T-cell (primary cell): ENCODE measurements at regions not wholly inside any gene's neighbourhood (a gene's known extent, or its start where the extent isn't known, plus 50 kb on each side); places are given as distances from the start of the nearest gene placed in this dataset.

Experiments used
- ATAC-seq, 4 experiments: fragments of 200-7000 bp in 3 of 4; fragments of 150-1000 bp in 1 of 4; cut with Tn5 transposase; replicated peaks in 1 of 4; 1 replicate in 3 of 4; 2 replicates in 1 of 4; pipeline ENCODE4 v1.10.0; 2021; ENCODE audit warnings: moderate library complexity in 3 of 4, mild to moderate bottlenecking in 2 of 4, moderate number of reproducible peaks in 1 of 4
- CTCF ChIA-PET, 2 donors: fragments of 300-600 bp; sonication (Branson Sonifier 250); formaldehyde crosslinking; loops; one replicate each; lab custom pipeline; 2022; ENCODE audit warnings: antibody characterized with exemption in 2 of 2; lab: Charles Lee
- POLR2A ChIA-PET, 2 donors: fragments of 300-600 bp; sonication (Branson Sonifier 250); formaldehyde crosslinking; loops; one replicate each; lab custom pipeline; 2022; ENCODE audit warnings: antibody characterized with exemption in 2 of 2; lab: Charles Lee
- DNase-seq, 35 experiments: peaks; one replicate each; pipeline versions ENCODE4 v3.0.0 to v3.0.0-alpha.2; 2013 to 2023
- H3K27ac ChIP-seq: one replicate; pipeline ENCODE4 v1.5.1; 2013; ENCODE audit warnings: low read length
- H3K27me3 ChIP-seq, 2 experiments: replicated peaks in 1 of 2; 1 replicate in 1 of 2; 2 replicates in 1 of 2; pipeline versions ENCODE4 v1.6.1 to v1.7.0; 2013; ENCODE audit warnings: low read length in 1 of 2, mixed read lengths in 1 of 2; ENCODE audit not compliant: control insufficient read depth in 2 of 2, insufficient read depth in 2 of 2; ENCODE audit errors: extremely low read depth in 1 of 2
- H3K36me3 ChIP-seq, 2 donors: 1 replicate in 1 of 2; 2 replicates in 1 of 2; pipeline versions ENCODE4 v1.6.1 to v1.7.0; 2013; ENCODE audit warnings: low read length in 1 of 2; ENCODE audit not compliant: control insufficient read depth in 2 of 2, insufficient read depth in 1 of 2; ENCODE audit errors: extremely low read depth in 1 of 2
- H3K4me1 ChIP-seq, 2 experiments: 1 replicate in 1 of 2; 2 replicates in 1 of 2; pipeline versions ENCODE4 v1.6.1 to v1.7.0; 2013; ENCODE audit warnings: low read length in 2 of 2, mixed read lengths in 1 of 2; ENCODE audit not compliant: insufficient read depth in 2 of 2, control insufficient read depth in 1 of 2; ENCODE audit errors: extremely low read depth in 1 of 2
- H3K4me3 ChIP-seq, 2 donors: 1 replicate in 1 of 2; 2 replicates in 1 of 2; pipeline versions ENCODE4 v1.5.1 to v1.7.0; 2013; ENCODE audit warnings: mild to moderate bottlenecking in 2 of 2, low read length in 1 of 2, moderate library complexity in 1 of 2; ENCODE audit not compliant: control insufficient read depth in 1 of 2; ENCODE audit errors: extremely low read depth in 1 of 2
- H3K9me3 ChIP-seq: 2 replicates; pipeline ENCODE4 v1.7.0; 2013
- H3K27ac Mint-ChIP-seq, 2 donors: one replicate each; pipeline ENCODE4 v1.8.0; 2020 to 2021; ENCODE audit warnings: mild to moderate bottlenecking in 2 of 2, mixed read lengths in 2 of 2
- H3K27me3 Mint-ChIP-seq, 2 donors: one replicate each; pipeline ENCODE4 v1.8.0; 2021 to 2022; ENCODE audit warnings: mixed read lengths in 2 of 2
- H3K36me3 Mint-ChIP-seq: one replicate; pipeline ENCODE4 v1.8.0; 2021; ENCODE audit warnings: mixed read lengths
- H3K4me1 Mint-ChIP-seq, 3 donors: one replicate each; pipeline ENCODE4 v1.8.0; 2020 to 2022; ENCODE audit warnings: mixed read lengths in 3 of 3, mild to moderate bottlenecking in 1 of 3
- H3K4me3 Mint-ChIP-seq, 3 donors: one replicate each; pipeline ENCODE4 v1.8.0; 2020 to 2022; ENCODE audit warnings: mild to moderate bottlenecking in 3 of 3, mixed read lengths in 3 of 3, moderate library complexity in 3 of 3
- H3K9me3 Mint-ChIP-seq, 3 donors: one replicate each; pipeline ENCODE4 v1.8.0; 2020 to 2022; ENCODE audit warnings: mixed read lengths in 3 of 3
- WGBS: methylation state at CpG from one replicate; pipeline ENCODE4 v1.1.5; 2013; ENCODE audit warnings: missing lambda C conversion rate; ENCODE audit not compliant: insufficient coverage; 5-methylcytosine and 5-hydroxymethylcytosine counted together

GRCh38 chr4:18536428-18536827, 514.9 kb upstream of the LCORL start:
- ATAC-seq (no peak), DNase-seq (no peak)
- peaks cover 4 to 10% of the 10 kb centered on the region in 2 donors for H3K27me3 Mint-ChIP-seq
- H3K27me3 ChIP-seq: no peaks in the 10 kb centered on the region
- CTCF ChIA-PET: no interaction called here
- peaks cover 0 to 6% (median 0%) of the 10 kb centered on the region in 3 donors for H3K9me3 Mint-ChIP-seq
- POLR2A ChIA-PET: no interaction called here
- no peaks in the 10 kb centered on the region for H3K4me1 Mint-ChIP-seq
- H3K9me3 ChIP-seq: no peaks in the 10 kb centered on the region
- no peak overlapping the region for H3K27ac ChIP-seq
- no peaks in the 10 kb centered on the region for H3K4me1 ChIP-seq
- H3K4me3 Mint-ChIP-seq: no peak overlapping the region
- H3K36me3 ChIP-seq: no peaks in the 10 kb centered on the region
- no peak overlapping the region for H3K4me3 ChIP-seq
- no peaks in the 10 kb centered on the region for H3K36me3 Mint-ChIP-seq
- H3K27ac Mint-ChIP-seq: no peak overlapping the region
- WGBS: 63% methylated on average over 2 of the region's 2 CpGs

- no peaks in the 10 kb centered on the region for H3K4me1 Mint-ChIP-seq
These were observed 514.4 kb upstream of the LCORL start for GRCh38 chr4:18535948-18536347.

GRCh38 chr4:18533262-18533775, 511.8 kb upstream of the LCORL start:
- ChIA-PET CTCF (interaction anchor here in 1 of 2 donors (0.5 kb wide), 1 partner anchor 9 kb away, joined by 4 read pairs; no protein-coding TSS in a partner anchor), POLR2A (no interaction called here)
- ATAC-seq: no peak
- H3K27me3 ChIP-seq: no peaks in the 10 kb centered on the region
- no peak overlapping the region for H3K27ac Mint-ChIP-seq
- no peak overlapping the region for H3K27ac ChIP-seq
- WGBS: 23% methylated on average over 2 of the region's 3 CpGs
- no peak overlapping the region for H3K4me3 Mint-ChIP-seq
- H3K36me3 ChIP-seq: no peaks in the 10 kb centered on the region
- H3K4me1 ChIP-seq: no peaks in the 10 kb centered on the region
- H3K4me1 Mint-ChIP-seq: no peaks in the 10 kb centered on the region
- no peak overlapping the region for H3K4me3 ChIP-seq
- peaks cover 4 to 11% of the 10 kb centered on the region in 2 donors for H3K27me3 Mint-ChIP-seq
- peaks cover 0 to 6% (median 0%) of the 10 kb centered on the region in 3 donors for H3K9me3 Mint-ChIP-seq
- no peaks in the 10 kb centered on the region for H3K36me3 Mint-ChIP-seq
- no peaks in the 10 kb centered on the region for H3K9me3 ChIP-seq
- no peak for DNase-seq

More at GRCh38 chr4:18535948-18536347, 514.4 kb upstream of the LCORL start:
- Mint-ChIP-seq H3K27me3 (peaks cover 4 to 10% of the 10 kb centered on the region in 2 donors), H3K27ac (no peak overlapping the region), H3K9me3 (peaks cover 0 to 6% (median 0%) of the 10 kb centered on the region in 3 donors), H3K36me3 (no peaks in the 10 kb centered on the region), H3K4me3 (no peak overlapping the region)
- DNase-seq: no peak
- Histone ChIP-seq H3K36me3 (no peaks in the 10 kb centered on the region), H3K4me3 (no peak overlapping the region), H3K27ac (no peak overlapping the region), H3K27me3 (no peaks in the 10 kb centered on the region), H3K4me1 (no peaks in the 10 kb centered on the region), H3K9me3 (no peaks in the 10 kb centered on the region)
- ChIA-PET CTCF (no interaction called here), POLR2A (no interaction called here)
- no peak for ATAC-seq

- Histone ChIP-seq H3K9me3 (no peaks in the 10 kb centered on the region), H3K27me3 (no peaks in the 10 kb centered on the region), H3K36me3 (no peaks in the 10 kb centered on the region), H3K4me1 (no peaks in the 10 kb centered on the region), H3K27ac (no peak overlapping the region), H3K4me3 (no peak overlapping the region)
- Mint-ChIP-seq H3K4me1 (no peaks in the 10 kb centered on the region), H3K27me3 (peaks cover 0 to 4% of the 10 kb centered on the region in 2 donors), H3K4me3 (no peak overlapping the region), H3K27ac (no peak overlapping the region), H3K9me3 (peaks cover 0 to 6% (median 0%) of the 10 kb centered on the region in 3 donors), H3K36me3 (no peaks in the 10 kb centered on the region)
- ATAC-seq: no peak
- ChIA-PET CTCF (no interaction called here), POLR2A (no interaction called here)
- no peak for DNase-seq
- 72% methylated on average over 2 of the region's 4 CpGs for WGBS
These were observed 510.2 kb upstream of the LCORL start for GRCh38 chr4:18531731-18532130.

- Histone ChIP-seq H3K27me3 (no peaks in the 10 kb centered on the region), H3K27ac (no peak overlapping the region), H3K36me3 (no peaks in the 10 kb centered on the region), H3K9me3 (no peaks in the 10 kb centered on the region), H3K4me3 (no peak overlapping the region), H3K4me1 (no peaks in the 10 kb centered on the region)
- ChIA-PET CTCF (no interaction called here), POLR2A (no interaction called here)
- H3K27ac Mint-ChIP-seq: no peak overlapping the region
- peaks cover 0 to 4% of the 10 kb centered on the region in 2 donors for H3K27me3 Mint-ChIP-seq
- no peak overlapping the region for H3K4me3 Mint-ChIP-seq
- no peaks in the 10 kb centered on the region for H3K9me3 Mint-ChIP-seq
- ATAC-seq (no peak), DNase-seq (no peak)
- no peaks in the 10 kb centered on the region for H3K36me3 Mint-ChIP-seq
- H3K4me1 Mint-ChIP-seq: no peaks in the 10 kb centered on the region
These were observed 507.9 kb upstream of the LCORL start for GRCh38 chr4:18529482-18529881.

GRCh38 chr4:18524667-18525066, 503.1 kb upstream of the LCORL start:
- Mint-ChIP-seq H3K9me3 (no peaks in the 10 kb centered on the region), H3K36me3 (no peaks in the 10 kb centered on the region), H3K27ac (no peak overlapping the region), H3K4me1 (no peaks in the 10 kb centered on the region), H3K27me3 (peaks cover 0 to 7% of the 10 kb centered on the region in 2 donors), H3K4me3 (no peak overlapping the region)
- H3K36me3 ChIP-seq: no peaks in the 10 kb centered on the region
- H3K27me3 ChIP-seq: no peaks in the 10 kb centered on the region
- ChIA-PET CTCF (interaction anchor here in 1 of 2 donors (0.6 kb wide), 1 partner anchor 8 kb away, joined by 4 read pairs; no protein-coding TSS in a partner anchor), POLR2A (interaction anchor here in 1 of 2 donors (0.6 kb wide), 1 partner anchor 545 kb away, joined by 5 read pairs; no protein-coding TSS in a partner anchor)
- WGBS: 73% methylated on average over 2 of the region's 4 CpGs
- no peak for ATAC-seq
- no peak overlapping the region for H3K27ac ChIP-seq
- no peaks in the 10 kb centered on the region for H3K9me3 ChIP-seq
- no peak overlapping the region for H3K4me3 ChIP-seq
- DNase-seq: no peak
- no peaks in the 10 kb centered on the region for H3K4me1 ChIP-seq

- Histone ChIP-seq H3K27me3 (no peaks in the 10 kb centered on the region), H3K9me3 (no peaks in the 10 kb centered on the region), H3K4me1 (no peaks in the 10 kb centered on the region), H3K27ac (no peak overlapping the region), H3K4me3 (no peak overlapping the region), H3K36me3 (no peaks in the 10 kb centered on the region)
- WGBS: 20% methylated on average over 3 of the region's 3 CpGs
- Mint-ChIP-seq H3K27ac (no peak overlapping the region), H3K36me3 (no peaks in the 10 kb centered on the region), H3K4me3 (no peak overlapping the region), H3K9me3 (peaks cover 0 to 5% (median 0%) of the 10 kb centered on the region in 3 donors), H3K27me3 (peaks cover 0 to 3% of the 10 kb centered on the region in 2 donors), H3K4me1 (no peaks in the 10 kb centered on the region)
- CTCF ChIA-PET: no interaction called here
- POLR2A ChIA-PET: no interaction called here
- DNase-seq: no peak
- no peak for ATAC-seq
These were observed 496.5 kb upstream of the LCORL start for GRCh38 chr4:18518098-18518497.
